ENCODE measurements at regions not wholly inside any gene's neighbourhood (a gene's known extent, or its start where the extent isn't known, plus 50 kb on each side); places are given as distances from the start of the nearest gene placed in this dataset.

GRCh38 chr10:126770809-126771208 lies 100.3 kb upstream of the C10orf90 start:
- CTCF ChIA-PET, result no interaction called here
- H3K9me3 ChIP-seq (replicated peaks; ENCODE audit: control insufficient read depth, insufficient read depth, low read length), result no peaks in the 10 kb centered on the region; the same call in 2 of the 3 replicates
- no peak overlapping the region for H3K27ac ChIP-seq (ENCODE audit: control insufficient read depth, insufficient read depth)
- no peak overlapping the region for H3K4me2 ChIP-seq (ENCODE audit: control insufficient read depth, insufficient read depth)
- H3K4me1 ChIP-seq (ENCODE audit: control insufficient read depth, insufficient read depth, low read length), result no peaks in the 10 kb centered on the region
- DNase-seq (ENCODE audit: low read depth, low spot score) (no peak), FAIRE-seq (no peak), ATAC-seq (no peak)
- H3K9ac ChIP-seq (ENCODE audit: control insufficient read depth, insufficient read depth, low read length), result no peak overlapping the region
- intact Hi-C loops (cut with micrococcal nuclease; ENCODE audit: unreplicated experiment) (no loop called here), in situ Hi-C loops (cut with MboI) (no loop called here)
- H3K79me2 ChIP-seq (ENCODE audit: control insufficient read depth, insufficient read depth, low read length), result no peaks in the 10 kb centered on the region
- no peaks in the 10 kb centered on the region for H4K20me1 ChIP-seq (ENCODE audit: control insufficient read depth, insufficient read depth)
- BruUV-seq (replicated peaks), result no TSS peak
- H2AFZ ChIP-seq (ENCODE audit: control insufficient read depth, low read depth, low read length), result no peak overlapping the region
- 11% methylated on average over 2 of the region's 2 CpGs for WGBS (ENCODE audit: insufficient coverage, insufficient replicate concordance, low lambda C conversion rate, missing lambda C conversion rate)
- TF ChIP-seq SP1 (IDR thresholded peaks at IDR 0.05; ENCODE audit: low read depth, low read length), result no peak
- no peak for TF ChIP-seq E4F1 (IDR thresholded peaks at IDR 0.05; ENCODE audit: borderline replicate concordance, partially characterized antibody)
- TF ChIP-seq, protein P1, sequence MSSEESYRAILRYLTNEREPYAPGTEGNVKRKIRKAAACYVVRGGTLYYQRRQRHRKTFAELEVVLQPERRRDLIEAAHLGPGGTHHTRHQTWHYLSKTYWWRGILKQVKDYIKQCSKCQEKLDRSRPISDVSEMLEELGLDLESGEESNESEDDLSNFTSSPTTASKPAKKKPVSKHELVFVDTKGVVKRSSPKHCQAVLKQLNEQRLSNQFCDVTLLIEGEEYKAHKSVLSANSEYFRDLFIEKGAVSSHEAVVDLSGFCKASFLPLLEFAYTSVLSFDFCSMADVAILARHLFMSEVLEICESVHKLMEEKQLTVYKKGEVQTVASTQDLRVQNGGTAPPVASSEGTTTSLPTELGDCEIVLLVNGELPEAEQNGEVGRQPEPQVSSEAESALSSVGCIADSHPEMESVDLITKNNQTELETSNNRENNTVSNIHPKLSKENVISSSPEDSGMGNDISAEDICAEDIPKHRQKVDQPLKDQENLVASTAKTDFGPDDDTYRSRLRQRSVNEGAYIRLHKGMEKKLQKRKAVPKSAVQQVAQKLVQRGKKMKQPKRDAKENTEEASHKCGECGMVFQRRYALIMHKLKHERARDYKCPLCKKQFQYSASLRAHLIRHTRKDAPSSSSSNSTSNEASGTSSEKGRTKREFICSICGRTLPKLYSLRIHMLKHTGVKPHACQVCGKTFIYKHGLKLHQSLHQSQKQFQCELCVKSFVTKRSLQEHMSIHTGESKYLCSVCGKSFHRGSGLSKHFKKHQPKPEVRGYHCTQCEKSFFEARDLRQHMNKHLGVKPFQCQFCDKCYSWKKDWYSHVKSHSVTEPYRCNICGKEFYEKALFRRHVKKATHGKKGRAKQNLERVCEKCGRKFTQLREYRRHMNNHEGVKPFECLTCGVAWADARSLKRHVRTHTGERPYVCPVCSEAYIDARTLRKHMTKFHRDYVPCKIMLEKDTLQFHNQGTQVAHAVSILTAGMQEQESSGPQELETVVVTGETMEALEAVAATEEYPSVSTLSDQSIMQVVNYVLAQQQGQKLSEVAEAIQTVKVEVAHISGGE (CRISPR knock-in tag; IDR thresholded peaks at IDR 0.05), result no peak
- TF ChIP-seq CHD4 (IDR thresholded peaks at IDR 0.05), result no peak
- TF ChIP-seq MEF2A (IDR thresholded peaks at IDR 0.05; ENCODE audit: insufficient read depth, low read depth, low read length), result no peak
- TF ChIP-seq, protein P2, sequence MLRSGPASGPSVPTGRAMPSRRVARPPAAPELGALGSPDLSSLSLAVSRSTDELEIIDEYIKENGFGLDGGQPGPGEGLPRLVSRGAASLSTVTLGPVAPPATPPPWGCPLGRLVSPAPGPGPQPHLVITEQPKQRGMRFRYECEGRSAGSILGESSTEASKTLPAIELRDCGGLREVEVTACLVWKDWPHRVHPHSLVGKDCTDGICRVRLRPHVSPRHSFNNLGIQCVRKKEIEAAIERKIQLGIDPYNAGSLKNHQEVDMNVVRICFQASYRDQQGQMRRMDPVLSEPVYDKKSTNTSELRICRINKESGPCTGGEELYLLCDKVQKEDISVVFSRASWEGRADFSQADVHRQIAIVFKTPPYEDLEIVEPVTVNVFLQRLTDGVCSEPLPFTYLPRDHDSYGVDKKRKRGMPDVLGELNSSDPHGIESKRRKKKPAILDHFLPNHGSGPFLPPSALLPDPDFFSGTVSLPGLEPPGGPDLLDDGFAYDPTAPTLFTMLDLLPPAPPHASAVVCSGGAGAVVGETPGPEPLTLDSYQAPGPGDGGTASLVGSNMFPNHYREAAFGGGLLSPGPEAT (IDR thresholded peaks at IDR 0.05; ENCODE audit: low read depth), result no peak
- no peaks in the 10 kb centered on the region for H3K36me3 ChIP-seq (ENCODE audit: control insufficient read depth in 2 of 2, insufficient read depth in 2 of 2, low read length in 1 of 2)
- SMC1A ChIA-PET (ENCODE audit: uncharacterized antibody, unreplicated experiment), result no interaction called here
- RAD21 ChIA-PET (ENCODE audit: unreplicated experiment), result no interaction called here
- no peak overlapping the region for H3K4me3 ChIP-seq
- POLR2A ChIA-PET, result no interaction called here
- no peaks in the 10 kb centered on the region for H3K27me3 ChIP-seq (replicated peaks in 1 of 2; ENCODE audit: control insufficient read depth in 2 of 2, insufficient read depth in 2 of 2, low read length in 1 of 2)

Measured in GM12878 (cell line).